GM19438 (cell line): ENCODE measurements at regions not wholly inside any gene's neighbourhood (a gene's known extent, or its start where the extent isn't known, plus 50 kb on each side); places are given as distances from the start of the nearest gene placed in this dataset.
A peak's percentile ranks its signal among the peaks of the same experiment; 100 is the strongest.

Source experiments
- ATAC-seq: cut with Tn5 transposase; IDR thresholded peaks from one replicate; pipeline ENCODE4 v1.9.1; 2021; ENCODE audit warnings: low read depth; ENCODE audit not compliant: unreplicated experiment

- ATAC-seq, result no peak
These were observed 78.0 kb upstream of the NHSL1 start for GRCh38 chr6:138577151-138577915.

GRCh38 chr6:138580040-138580439, 80.7 kb upstream of the NHSL1 start:
- no peak for ATAC-seq

GRCh38 chr6:138580801-138581200, 81.5 kb upstream of the NHSL1 start:
- ATAC-seq, result no peak

GRCh38 chr6:138582573-138582972, 83.3 kb upstream of the NHSL1 start:
- no peak for ATAC-seq

DNA sequence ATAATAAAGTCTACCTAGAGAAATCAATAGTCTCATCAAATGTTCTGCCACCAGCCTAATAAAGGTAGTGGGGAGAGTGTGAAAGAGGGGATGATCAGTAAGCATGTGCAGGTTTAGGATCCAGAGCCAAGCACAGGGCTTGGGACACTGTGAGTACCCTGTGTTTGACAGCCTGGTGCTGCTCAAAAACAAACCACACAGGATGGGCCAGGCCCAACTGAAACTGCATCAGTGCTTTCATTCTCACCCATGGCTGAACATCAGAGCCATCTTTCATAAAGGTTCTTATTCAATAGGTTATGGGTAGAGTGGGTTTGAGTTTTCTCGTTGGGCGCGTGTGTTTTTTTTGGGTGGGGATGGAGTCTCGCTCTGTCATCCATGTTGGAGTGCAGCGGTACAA, 87.3 kb upstream of the NHSL1 start:
- no peak for ATAC-seq

DNA sequence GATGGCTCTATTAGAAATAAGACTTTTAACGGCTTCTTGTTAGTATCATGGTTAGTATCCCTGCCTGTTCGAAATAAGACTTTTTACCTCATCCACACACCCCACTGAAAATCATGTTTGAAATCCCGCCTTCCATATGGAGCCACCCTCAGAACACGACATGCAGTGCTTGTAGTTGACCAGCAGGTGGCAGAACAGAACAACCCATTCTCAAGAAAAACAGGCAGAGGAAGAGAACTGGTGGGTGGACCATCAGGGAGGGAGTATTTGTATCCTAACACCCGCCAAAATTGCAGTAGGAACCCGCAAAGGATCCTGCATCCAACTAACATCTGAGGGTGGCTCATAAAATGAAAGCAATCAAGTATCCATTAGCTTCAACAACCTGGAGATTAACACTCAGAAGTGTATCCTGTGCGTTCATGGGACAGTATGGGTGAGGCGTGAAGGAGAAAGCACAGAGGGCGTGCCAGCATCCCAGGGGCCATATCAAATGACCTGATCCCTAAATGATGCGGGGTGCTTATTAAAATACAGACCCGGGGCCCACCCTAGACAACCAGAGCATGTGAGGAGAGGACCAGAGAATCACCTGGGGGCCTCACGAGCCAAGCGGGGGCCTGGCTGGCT, 89.6 kb upstream of the NHSL1 start:
- no peak for ATAC-seq

- no peak for ATAC-seq
These were observed 91.8 kb upstream of the NHSL1 start for GRCh38 chr6:138590796-138591709.

DNA sequence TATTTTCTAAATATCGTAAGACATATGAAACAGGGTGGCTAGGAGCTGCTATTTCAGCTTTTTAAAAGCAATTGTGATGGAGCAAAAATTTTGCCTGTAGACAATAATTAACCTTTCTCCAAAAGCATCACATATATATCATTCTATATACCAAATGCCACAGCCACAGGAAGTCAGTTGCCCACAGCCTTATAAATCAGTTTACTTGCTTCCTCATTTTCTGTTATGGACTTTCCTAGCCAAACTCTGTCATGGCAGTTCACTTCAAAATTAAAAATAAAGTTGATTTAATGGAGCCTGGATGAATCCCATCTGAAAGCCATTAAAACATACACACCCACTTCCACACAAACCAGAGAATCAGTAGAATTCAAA, 93.4 kb upstream of the NHSL1 start:
- peak; percentile 69 for ATAC-seq

DNA sequence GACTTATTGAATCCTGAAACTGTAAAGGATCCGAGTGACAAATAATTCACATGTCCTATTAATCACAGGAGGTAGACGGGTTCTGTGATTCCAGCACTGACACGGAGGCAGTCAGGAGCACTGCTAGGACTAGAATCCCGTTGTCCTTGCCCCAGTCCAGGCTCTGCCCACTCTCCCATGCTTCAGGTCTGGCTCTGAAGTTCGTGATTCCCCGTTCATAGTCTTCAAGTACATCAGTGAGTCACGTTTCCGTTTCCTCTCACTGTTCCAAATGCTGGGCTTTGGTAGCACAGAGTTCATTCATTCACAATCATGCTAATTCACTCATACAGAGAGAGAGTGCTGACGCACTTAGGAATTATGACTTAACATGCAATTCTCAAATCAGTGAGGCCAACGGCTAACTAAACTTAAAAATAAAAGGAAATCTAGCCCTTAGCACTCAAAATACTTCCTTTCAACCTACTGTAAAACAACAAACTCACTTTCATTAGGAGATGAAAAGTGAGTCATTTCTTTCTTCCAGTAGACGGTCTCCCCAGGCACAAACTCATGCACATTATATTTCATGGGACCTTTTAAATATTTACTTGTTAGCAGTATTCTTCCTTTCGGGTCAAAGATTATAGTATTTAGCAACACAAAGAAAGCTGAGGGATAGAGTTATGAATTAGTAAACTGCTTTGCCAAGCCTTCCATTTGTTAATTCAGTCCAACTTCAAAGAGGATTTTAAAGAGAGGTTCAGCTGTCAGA, 94.0 kb upstream of the NHSL1 start:
- ATAC-seq, result peak; percentile 69

GRCh38 chr6:138593909-138594757, 94.8 kb upstream of the NHSL1 start:
- ATAC-seq, result no peak

- ATAC-seq, result no peak
These were observed 95.5 kb upstream of the NHSL1 start for GRCh38 chr6:138594758-138595140.

DNA sequence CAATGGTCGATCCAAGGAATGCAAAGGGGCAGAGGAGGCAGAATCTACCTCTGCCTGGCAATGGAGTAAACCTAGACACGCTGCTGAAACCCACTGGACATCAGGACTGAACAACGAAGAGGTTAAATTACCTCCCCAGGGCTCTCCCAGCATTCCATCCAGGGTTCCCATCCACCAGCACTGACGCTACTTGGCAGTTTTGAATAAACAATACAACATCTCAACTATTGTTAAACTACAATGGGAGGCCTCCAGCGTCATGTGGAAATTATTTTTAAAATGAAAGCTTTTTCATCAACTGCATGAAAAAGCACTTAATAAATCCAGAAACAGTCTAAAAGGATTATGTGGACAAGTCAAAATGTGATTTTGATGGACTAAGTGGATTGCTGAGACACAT, 96.8 kb upstream of the NHSL1 start:
- ATAC-seq, result no peak

DNA sequence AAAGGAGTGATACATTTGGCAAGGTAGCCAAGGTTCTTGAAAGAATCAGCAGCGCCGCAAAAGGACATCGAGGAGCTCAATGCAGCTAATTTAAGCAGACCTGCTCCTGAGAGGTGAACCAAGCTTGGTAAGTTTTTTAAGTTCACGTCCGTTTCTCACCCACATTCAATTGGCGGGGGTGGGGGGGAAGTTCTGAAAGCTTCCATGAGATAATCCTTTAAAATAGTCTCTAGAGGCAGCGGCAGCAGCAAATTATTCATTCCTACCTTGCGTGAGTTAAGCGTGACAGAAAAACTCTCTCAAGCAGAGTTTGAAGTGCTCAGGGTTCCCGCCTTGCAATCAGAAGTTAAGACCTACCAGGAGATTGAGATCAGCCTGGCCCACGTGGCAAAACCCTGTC, 97.3 kb upstream of the NHSL1 start:
- no peak for ATAC-seq

GRCh38 chr6:138597336-138597735, 98.0 kb upstream of the NHSL1 start:
- ATAC-seq, result no peak

DNA sequence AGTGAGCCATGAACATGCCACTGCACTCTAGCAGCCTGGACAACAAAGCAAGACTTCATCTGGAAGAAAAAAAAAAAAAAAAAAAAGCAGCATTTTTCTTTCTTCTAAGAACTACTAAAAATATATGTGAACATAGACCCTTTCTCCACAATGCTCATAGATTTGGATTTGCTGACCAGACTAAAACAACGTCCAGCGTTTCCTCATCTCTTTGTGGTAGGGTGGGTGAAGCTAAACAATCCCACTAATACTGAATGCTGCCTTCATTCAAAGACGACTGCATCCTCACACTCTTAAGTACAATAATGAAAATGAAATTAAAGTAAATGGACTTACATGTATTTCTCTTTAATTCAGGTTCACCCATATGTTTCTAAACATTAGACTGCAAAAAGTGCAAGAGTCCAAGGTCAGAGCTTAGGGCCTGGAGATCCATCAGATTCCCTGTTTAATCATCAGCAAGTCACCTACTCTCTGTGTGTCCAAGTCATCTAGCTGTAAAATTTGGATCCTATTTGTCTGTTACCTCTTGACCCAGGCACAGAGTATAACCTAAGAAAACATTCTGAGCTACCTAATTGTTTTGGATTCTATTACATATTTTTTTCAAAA, 99.4 kb upstream of the NHSL1 start:
- no peak for ATAC-seq

- no peak for ATAC-seq
These were observed 101.0 kb upstream of the NHSL1 start for GRCh38 chr6:138600261-138600660.

- no peak for ATAC-seq
These were observed 101.4 kb upstream of the NHSL1 start for GRCh38 chr6:138600726-138601125.

GRCh38 chr6:138601128-138601527, 101.8 kb upstream of the NHSL1 start:
- ATAC-seq, result no peak

GRCh38 chr6:138605958-138606357, 106.7 kb upstream of the NHSL1 start:
- no peak for ATAC-seq
